MM.1S (cell line): ENCODE measurements at regions not wholly inside any gene's neighbourhood (a gene's known extent, or its start where the extent isn't known, plus 50 kb on each side); places are given as distances from the start of the nearest gene placed in this dataset.

Source experiments
- EZH2 ChIP-seq: fragments of 300-600 bp; sonication (generic); optimal IDR thresholded peaks from 2 replicates; pipeline ENCODE3; 2017; ENCODE audit warnings: low read depth, mild to moderate bottlenecking, antibody characterized with exemption, low read length, mixed read lengths
- EZH2phosphoT487 ChIP-seq: fragments of 300-600 bp; sonication (generic); IDR thresholded peaks from 2 replicates; pipeline ENCODE4 v1.6.1; 2018; ENCODE audit warnings: antibody characterized with exemption, low read length
- TF ChIP-seq, protein P1 (sequence below): fragments of 300-600 bp; sonication (generic); IDR thresholded peaks from 2 replicates; pipeline ENCODE4 v1.5.1; 2016; ENCODE audit warnings: antibody characterized with exemption, low read length, mixed read lengths

- TF ChIP-seq EZH2, result no peak
- TF ChIP-seq, protein P1, sequence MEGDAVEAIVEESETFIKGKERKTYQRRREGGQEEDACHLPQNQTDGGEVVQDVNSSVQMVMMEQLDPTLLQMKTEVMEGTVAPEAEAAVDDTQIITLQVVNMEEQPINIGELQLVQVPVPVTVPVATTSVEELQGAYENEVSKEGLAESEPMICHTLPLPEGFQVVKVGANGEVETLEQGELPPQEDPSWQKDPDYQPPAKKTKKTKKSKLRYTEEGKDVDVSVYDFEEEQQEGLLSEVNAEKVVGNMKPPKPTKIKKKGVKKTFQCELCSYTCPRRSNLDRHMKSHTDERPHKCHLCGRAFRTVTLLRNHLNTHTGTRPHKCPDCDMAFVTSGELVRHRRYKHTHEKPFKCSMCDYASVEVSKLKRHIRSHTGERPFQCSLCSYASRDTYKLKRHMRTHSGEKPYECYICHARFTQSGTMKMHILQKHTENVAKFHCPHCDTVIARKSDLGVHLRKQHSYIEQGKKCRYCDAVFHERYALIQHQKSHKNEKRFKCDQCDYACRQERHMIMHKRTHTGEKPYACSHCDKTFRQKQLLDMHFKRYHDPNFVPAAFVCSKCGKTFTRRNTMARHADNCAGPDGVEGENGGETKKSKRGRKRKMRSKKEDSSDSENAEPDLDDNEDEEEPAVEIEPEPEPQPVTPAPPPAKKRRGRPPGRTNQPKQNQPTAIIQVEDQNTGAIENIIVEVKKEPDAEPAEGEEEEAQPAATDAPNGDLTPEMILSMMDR, result no peak
- no peak for TF ChIP-seq EZH2phosphoT487
These were observed 163.2 kb downstream of the SUCLA2 start for GRCh38 chr13:47837906-47838305.
